ENCODE measurements at regions not wholly inside any gene's neighbourhood (a gene's known extent, or its start where the extent isn't known, plus 50 kb on each side); places are given as distances from the start of the nearest gene placed in this dataset.

DNA sequence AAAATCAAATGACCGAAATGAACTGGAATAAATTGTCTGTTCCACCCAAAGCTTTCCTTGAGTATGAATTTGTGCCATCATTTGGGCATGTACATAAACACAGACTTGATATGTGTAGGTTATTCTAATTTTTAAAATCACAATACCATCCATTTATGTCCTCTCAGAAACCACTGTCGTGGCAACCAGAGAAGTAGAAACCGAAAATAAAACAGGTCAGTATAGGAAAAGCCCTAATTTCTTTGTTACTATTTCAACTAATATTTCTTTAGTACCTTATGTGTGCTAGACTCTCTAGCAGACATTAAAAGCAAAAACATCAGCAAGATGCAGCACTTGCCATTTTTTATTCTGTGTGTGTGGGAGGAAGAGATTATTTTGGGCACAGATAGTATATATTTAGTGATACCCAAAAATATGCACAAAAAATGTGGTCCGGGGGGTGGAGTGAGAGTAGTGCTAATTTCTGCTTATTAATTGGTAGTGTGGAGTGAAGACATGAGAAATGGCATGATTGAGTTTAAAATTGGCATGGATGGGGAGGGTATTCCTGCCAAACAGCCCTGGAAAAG lies 130.8 kb upstream of the CNTN1 start:
- no peaks in the 10 kb centered on the region for H3K36me3 ChIP-seq (ENCODE audit: low read depth)
- no peaks in the 10 kb centered on the region for H4K20me1 ChIP-seq (ENCODE audit: insufficient read depth)
- no peak for DNase-seq
- in situ Hi-C loops (cut with MboI), result loop anchor here (25.0 kb wide), 1 partner anchor 374 kb away; no protein-coding TSS in a partner anchor
- H3F3A ChIP-seq (ENCODE audit: insufficient read depth), result no peaks in the 10 kb centered on the region
- H3K4me3 ChIP-seq, result no peak overlapping the region
- no peaks in the 10 kb centered on the region for H3K79me2 ChIP-seq (ENCODE audit: insufficient read depth)
- no peak overlapping the region for H2AFZ ChIP-seq
- H3K4me2 ChIP-seq (ENCODE audit: unreplicated experiment), result no peak overlapping the region
- 35 to 44% methylated on average over 4 of the region's 4 CpGs for WGBS, 2 experiments (ENCODE audit: low coverage in 1 of 2, low lambda C conversion rate in 2 of 2, missing lambda C conversion rate in 2 of 2)
- H3K9me3 ChIP-seq (ENCODE audit: low read depth), result no peaks in the 10 kb centered on the region
- H3K9ac ChIP-seq, result no peak overlapping the region
- TF ChIP-seq EZH2 (IDR thresholded peaks at IDR 0.05; ENCODE audit: insufficient read depth, poor library complexity, severe bottlenecking), result no peak
- TF ChIP-seq EZH2phosphoT487 (IDR thresholded peaks at IDR 0.05; ENCODE audit: insufficient read depth, low read depth), result no peak
- no peaks in the 10 kb centered on the region for H3K4me1 ChIP-seq (ENCODE audit: insufficient read depth)
- H3K27ac ChIP-seq, result no peak overlapping the region
- no peaks in the 10 kb centered on the region for H3K9me2 ChIP-seq (ENCODE audit: insufficient read depth)
- H3K27me3 ChIP-seq (replicated peaks; ENCODE audit: insufficient read depth), result no peaks in the 10 kb centered on the region

DNA sequence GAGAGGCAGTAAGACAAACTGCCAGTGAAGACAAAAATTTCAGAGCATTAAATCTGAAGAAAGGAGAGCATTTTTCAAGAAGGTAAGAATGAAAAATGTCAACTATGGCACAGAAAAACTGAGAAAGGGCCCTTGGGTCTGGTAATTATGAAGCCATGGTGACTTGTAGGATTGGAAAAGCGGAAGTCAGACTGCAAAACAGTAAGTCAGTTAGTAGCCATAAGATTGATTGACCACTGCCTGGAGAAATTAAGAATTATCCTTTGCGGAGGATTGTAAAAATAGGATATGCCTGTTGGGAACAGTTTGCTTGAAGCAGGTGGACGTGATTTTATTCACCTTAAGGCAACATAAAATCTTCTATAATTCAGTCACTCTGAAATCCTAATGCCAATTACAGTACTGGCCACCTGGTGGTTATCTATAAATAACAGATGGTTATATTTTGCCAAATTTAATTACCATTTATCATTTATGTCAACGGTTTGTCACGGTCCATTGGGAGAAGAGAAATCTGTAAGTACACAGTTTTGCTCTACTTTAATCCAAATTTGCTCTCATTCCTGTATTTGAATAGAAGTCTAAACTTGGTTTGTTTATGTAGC lies 127.1 kb upstream of the CNTN1 start:
- Histone ChIP-seq H3F3A (ENCODE audit: insufficient read depth) (no peaks in the 10 kb centered on the region), H3K27ac (no peak overlapping the region), H3K4me1 (ENCODE audit: insufficient read depth) (0 out of 2 replicates have a peak, but pooled peaks cover 6% of the 10 kb centered on the region), H3K27me3 (replicated peaks; ENCODE audit: insufficient read depth) (no peaks in the 10 kb centered on the region), H3K79me2 (ENCODE audit: insufficient read depth) (no peaks in the 10 kb centered on the region), H4K20me1 (ENCODE audit: insufficient read depth) (no peaks in the 10 kb centered on the region), H3K9me3 (ENCODE audit: low read depth) (no peaks in the 10 kb centered on the region), H2AFZ (no peak overlapping the region), H3K9me2 (ENCODE audit: insufficient read depth) (no peaks in the 10 kb centered on the region), H3K9ac (no peak overlapping the region), H3K4me2 (ENCODE audit: unreplicated experiment) (no peak overlapping the region), H3K4me3 (no peak overlapping the region), H3K36me3 (ENCODE audit: low read depth) (no peaks in the 10 kb centered on the region)
- WGBS, 2 experiments (ENCODE audit: low coverage in 1 of 2, low lambda C conversion rate in 2 of 2, missing lambda C conversion rate in 2 of 2), result 57 to 63% methylated on average over 5 of the region's 5 CpGs
- no peak for TF ChIP-seq EZH2phosphoT487 (IDR thresholded peaks at IDR 0.05; ENCODE audit: insufficient read depth, low read depth)
- TF ChIP-seq EZH2 (IDR thresholded peaks at IDR 0.05; ENCODE audit: insufficient read depth, poor library complexity, severe bottlenecking), result no peak
- no peak for DNase-seq
- in situ Hi-C loops (cut with MboI), result loop anchor here (25.0 kb wide), 1 partner anchor 378 kb away; no protein-coding TSS in a partner anchor

GRCh38 chr12:40566271-40566670 lies 126.0 kb upstream of the CNTN1 start:
- H3K9ac ChIP-seq, result no peak overlapping the region
- H3K36me3 ChIP-seq (ENCODE audit: low read depth), result no peaks in the 10 kb centered on the region
- no peaks in the 10 kb centered on the region for H3K27me3 ChIP-seq (replicated peaks; ENCODE audit: insufficient read depth)
- H3F3A ChIP-seq (ENCODE audit: insufficient read depth), result no peaks in the 10 kb centered on the region
- H3K4me3 ChIP-seq, result no peak overlapping the region
- no peak for DNase-seq
- H3K9me3 ChIP-seq (ENCODE audit: low read depth), result no peaks in the 10 kb centered on the region
- H4K20me1 ChIP-seq (ENCODE audit: insufficient read depth), result no peaks in the 10 kb centered on the region
- H3K27ac ChIP-seq, result no peak overlapping the region
- no peak overlapping the region for H2AFZ ChIP-seq
- no peak overlapping the region for H3K4me2 ChIP-seq (ENCODE audit: unreplicated experiment)
- in situ Hi-C loops (cut with MboI), result loop anchor here (25.0 kb wide), 1 partner anchor 379 kb away; no protein-coding TSS in a partner anchor
- TF ChIP-seq EZH2phosphoT487 (IDR thresholded peaks at IDR 0.05; ENCODE audit: insufficient read depth, low read depth) (no peak), EZH2 (IDR thresholded peaks at IDR 0.05; ENCODE audit: insufficient read depth, poor library complexity, severe bottlenecking) (no peak)
- H3K9me2 ChIP-seq (ENCODE audit: insufficient read depth), result peaks cover 4% of the 10 kb centered on the region; the same call in 1 of the 2 replicates
- 76 to 78% methylated on average over 1 of the region's 1 CpG for WGBS, 2 experiments (ENCODE audit: low coverage in 1 of 2, low lambda C conversion rate in 2 of 2, missing lambda C conversion rate in 2 of 2)
- 0 out of 2 replicates have a peak, but pooled peaks cover 10% of the 10 kb centered on the region for H3K4me1 ChIP-seq (ENCODE audit: insufficient read depth)
- H3K79me2 ChIP-seq (ENCODE audit: insufficient read depth), result no peaks in the 10 kb centered on the region

- no peak overlapping the region for H3K9ac ChIP-seq
- no peaks in the 10 kb centered on the region for H4K20me1 ChIP-seq (ENCODE audit: insufficient read depth)
- H3K79me2 ChIP-seq (ENCODE audit: insufficient read depth), result no peaks in the 10 kb centered on the region
- H2AFZ ChIP-seq, result no peak overlapping the region
- no peak overlapping the region for H3K4me3 ChIP-seq
- DNase-seq, result peak; percentile 45
- 26 to 45% methylated on average over 1 of the region's 1 CpG for WGBS, 2 experiments (ENCODE audit: low coverage in 1 of 2, low lambda C conversion rate in 2 of 2, missing lambda C conversion rate in 2 of 2)
- no peaks in the 10 kb centered on the region for H3K9me3 ChIP-seq (ENCODE audit: low read depth)
- 0 out of 2 replicates have a peak, but pooled peaks cover 10% of the 10 kb centered on the region for H3K4me1 ChIP-seq (ENCODE audit: insufficient read depth)
- peak overlapping the region; percentile 1 for H3K4me2 ChIP-seq (ENCODE audit: unreplicated experiment)
- in situ Hi-C loops (cut with MboI), result loop anchor here (25.0 kb wide), 1 partner anchor 382 kb away; no protein-coding TSS in a partner anchor
- H3K27ac ChIP-seq, result no peak overlapping the region
- TF ChIP-seq EZH2phosphoT487 (IDR thresholded peaks at IDR 0.05; ENCODE audit: insufficient read depth, low read depth), result no peak
- TF ChIP-seq EZH2 (IDR thresholded peaks at IDR 0.05; ENCODE audit: insufficient read depth, poor library complexity, severe bottlenecking), result no peak
- no peaks in the 10 kb centered on the region for H3F3A ChIP-seq (ENCODE audit: insufficient read depth)
- peaks cover 4% of the 10 kb centered on the region; the same call in 1 of the 2 replicates for H3K9me2 ChIP-seq (ENCODE audit: insufficient read depth)
- no peaks in the 10 kb centered on the region for H3K27me3 ChIP-seq (replicated peaks; ENCODE audit: insufficient read depth)
- no peaks in the 10 kb centered on the region for H3K36me3 ChIP-seq (ENCODE audit: low read depth)
These were observed 122.5 kb upstream of the CNTN1 start for GRCh38 chr12:40569626-40570179.
